ENCODE measurements at regions not wholly inside any gene's neighbourhood (a gene's known extent, or its start where the extent isn't known, plus 50 kb on each side); places are given as distances from the start of the nearest gene placed in this dataset.

DNA sequence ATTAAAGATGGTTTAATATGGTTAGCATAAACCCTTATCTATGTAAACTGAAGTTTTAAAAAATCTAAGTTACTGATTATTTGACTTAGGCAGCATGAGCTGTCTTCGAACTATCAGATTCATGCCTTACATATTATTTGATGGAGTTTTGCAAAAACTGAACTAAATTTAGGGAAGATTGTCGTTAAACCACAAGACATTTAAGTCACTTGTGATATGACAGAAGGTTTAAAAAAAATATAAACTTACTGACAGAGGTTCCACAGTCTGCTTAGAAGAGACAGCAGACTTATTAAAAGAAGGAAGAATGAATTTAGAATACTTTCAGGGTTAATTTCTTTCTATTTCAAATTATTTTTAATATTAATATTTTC is 110.9 kb upstream of the FRY start:
- no peak for DNase-seq (ENCODE audit: low read depth, low spot score)
- H3K27ac ChIP-seq (ENCODE audit: control insufficient read depth, insufficient read depth, low read length) = no peak overlapping the region
- H3K4me2 ChIP-seq (ENCODE audit: control insufficient read depth, extremely low read depth, insufficient read depth, low read depth, low read length) = no peak overlapping the region
- H3K27me3 ChIP-seq (ENCODE audit: control insufficient read depth, extremely low read depth, insufficient read depth, low read length) = no peaks in the 10 kb centered on the region
- no peak overlapping the region for H3K9ac ChIP-seq (ENCODE audit: control insufficient read depth, extremely low read depth, insufficient read depth, low read length)
- FAIRE-seq = no peak
- no peaks in the 10 kb centered on the region for H3K79me2 ChIP-seq (ENCODE audit: control insufficient read depth, insufficient read depth, low read length)
- H3K4me1 ChIP-seq (ENCODE audit: control insufficient read depth, extremely low read depth, insufficient read depth, low read length) = no peaks in the 10 kb centered on the region
- H4K20me1 ChIP-seq (ENCODE audit: control insufficient read depth, extremely low read depth, insufficient read depth, low read length) = no peaks in the 10 kb centered on the region
- dilution Hi-C loops (cut with MboI; ENCODE audit: extremely low pct_ligation_motif_present, low sequenced_read_pairs) = no loop called here
- no peaks in the 10 kb centered on the region for H3K9me1 ChIP-seq (ENCODE audit: control insufficient read depth, extremely low read depth, insufficient read depth, low read length)
- no peak overlapping the region for H3K4me3 ChIP-seq (ENCODE audit: control insufficient read depth in 2 of 3, extremely low read depth in 1 of 3, insufficient read depth in 2 of 3, low read depth in 1 of 3, low read length in 3 of 3)
- H3K36me3 ChIP-seq (ENCODE audit: control insufficient read depth in 2 of 2, extremely low read depth in 1 of 2, insufficient read depth in 2 of 2, low read length in 2 of 2) = no peaks in the 10 kb centered on the region
- TF ChIP-seq EZH2 (IDR thresholded peaks at IDR 0.05; ENCODE audit: low read length) = no peak
- TF ChIP-seq, protein P1, sequence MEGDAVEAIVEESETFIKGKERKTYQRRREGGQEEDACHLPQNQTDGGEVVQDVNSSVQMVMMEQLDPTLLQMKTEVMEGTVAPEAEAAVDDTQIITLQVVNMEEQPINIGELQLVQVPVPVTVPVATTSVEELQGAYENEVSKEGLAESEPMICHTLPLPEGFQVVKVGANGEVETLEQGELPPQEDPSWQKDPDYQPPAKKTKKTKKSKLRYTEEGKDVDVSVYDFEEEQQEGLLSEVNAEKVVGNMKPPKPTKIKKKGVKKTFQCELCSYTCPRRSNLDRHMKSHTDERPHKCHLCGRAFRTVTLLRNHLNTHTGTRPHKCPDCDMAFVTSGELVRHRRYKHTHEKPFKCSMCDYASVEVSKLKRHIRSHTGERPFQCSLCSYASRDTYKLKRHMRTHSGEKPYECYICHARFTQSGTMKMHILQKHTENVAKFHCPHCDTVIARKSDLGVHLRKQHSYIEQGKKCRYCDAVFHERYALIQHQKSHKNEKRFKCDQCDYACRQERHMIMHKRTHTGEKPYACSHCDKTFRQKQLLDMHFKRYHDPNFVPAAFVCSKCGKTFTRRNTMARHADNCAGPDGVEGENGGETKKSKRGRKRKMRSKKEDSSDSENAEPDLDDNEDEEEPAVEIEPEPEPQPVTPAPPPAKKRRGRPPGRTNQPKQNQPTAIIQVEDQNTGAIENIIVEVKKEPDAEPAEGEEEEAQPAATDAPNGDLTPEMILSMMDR (optimal IDR thresholded peaks at IDR 0.05 in 1 of 3, IDR thresholded peaks at IDR 0.05 in 1 of 3, conservative IDR thresholded peaks at IDR 0.05 in 1 of 3; ENCODE audit: extremely low read depth in 1 of 3, insufficient read depth in 2 of 3, low read length in 3 of 3) = no peak
- H3K9me3 ChIP-seq (ENCODE audit: control insufficient read depth, low read depth, low read length) = no peaks in the 10 kb centered on the region
- H2AFZ ChIP-seq (ENCODE audit: control insufficient read depth, low read length) = no peak overlapping the region

- H3K79me2 ChIP-seq (ENCODE audit: control insufficient read depth, insufficient read depth, low read length) = no peaks in the 10 kb centered on the region
- H3K27me3 ChIP-seq (ENCODE audit: control insufficient read depth, extremely low read depth, insufficient read depth, low read length) = no peaks in the 10 kb centered on the region
- H3K4me1 ChIP-seq (ENCODE audit: control insufficient read depth, extremely low read depth, insufficient read depth, low read length) = no peaks in the 10 kb centered on the region
- H4K20me1 ChIP-seq (ENCODE audit: control insufficient read depth, extremely low read depth, insufficient read depth, low read length) = no peaks in the 10 kb centered on the region
- no peak overlapping the region for H3K4me2 ChIP-seq (ENCODE audit: control insufficient read depth, extremely low read depth, insufficient read depth, low read depth, low read length)
- no peak for FAIRE-seq
- no peak for TF ChIP-seq EZH2 (IDR thresholded peaks at IDR 0.05; ENCODE audit: low read length)
- TF ChIP-seq, protein P1 (optimal IDR thresholded peaks at IDR 0.05 in 1 of 3, IDR thresholded peaks at IDR 0.05 in 1 of 3, conservative IDR thresholded peaks at IDR 0.05 in 1 of 3; ENCODE audit: extremely low read depth in 1 of 3, insufficient read depth in 2 of 3, low read length in 3 of 3) = no peak
- no peak for DNase-seq (ENCODE audit: low read depth, low spot score)
- no peak overlapping the region for H2AFZ ChIP-seq (ENCODE audit: control insufficient read depth, low read length)
- no peaks in the 10 kb centered on the region for H3K36me3 ChIP-seq (ENCODE audit: control insufficient read depth in 2 of 2, extremely low read depth in 1 of 2, insufficient read depth in 2 of 2, low read length in 2 of 2)
- no peak overlapping the region for H3K9ac ChIP-seq (ENCODE audit: control insufficient read depth, extremely low read depth, insufficient read depth, low read length)
- dilution Hi-C loops (cut with MboI; ENCODE audit: extremely low pct_ligation_motif_present, low sequenced_read_pairs) = no loop called here
- no peak overlapping the region for H3K4me3 ChIP-seq (ENCODE audit: control insufficient read depth in 2 of 3, extremely low read depth in 1 of 3, insufficient read depth in 2 of 3, low read depth in 1 of 3, low read length in 3 of 3)
- no peak overlapping the region for H3K27ac ChIP-seq (ENCODE audit: control insufficient read depth, insufficient read depth, low read length)
- H3K9me3 ChIP-seq (ENCODE audit: control insufficient read depth, low read depth, low read length) = no peaks in the 10 kb centered on the region
- H3K9me1 ChIP-seq (ENCODE audit: control insufficient read depth, extremely low read depth, insufficient read depth, low read length) = no peaks in the 10 kb centered on the region
Observed at GRCh38 chr13:31922724-31923123, 108.8 kb upstream of the FRY start.
